Caco-2 (cell line): ENCODE measurements at regions not wholly inside any gene's neighbourhood (a gene's known extent, or its start where the extent isn't known, plus 50 kb on each side); places are given as distances from the start of the nearest gene placed in this dataset.

Experiments
- BruUV-seq: library from RNA; stranded (reverse); fragments of 400-500 nt; replicated peaks from 2 replicates; lab custom pipeline; 2021; lab: Mats Ljungman, UMichigan
- CTCF ChIA-PET: fragments of 300-600 bp; sonication (Branson Sonifier 250); formaldehyde crosslinking; loops from one replicate; lab custom pipeline; 2022; ENCODE audit warnings: antibody characterized with exemption; lab: Charles Lee
- POLR2A ChIA-PET: fragments of 300-600 bp; sonication (Branson Sonifier 250); formaldehyde crosslinking; loops from one replicate; lab custom pipeline; 2022; ENCODE audit warnings: antibody characterized with exemption; lab: Charles Lee
- DNase-seq, 2 experiments: peaks; one replicate each; pipeline versions ENCODE4 v3.0.0 to v3.0.0-alpha.2; 2020 to 2022
- H3K27me3 ChIP-seq: replicated peaks from 2 replicates; pipeline ENCODE4 v1.6.0; 2011; ENCODE audit warnings: low read length; ENCODE audit not compliant: control insufficient read depth, insufficient read depth
- H3K36me3 ChIP-seq: 2 replicates; pipeline ENCODE4 v1.5.1; 2011; ENCODE audit warnings: low read length; ENCODE audit not compliant: control insufficient read depth, insufficient read depth
- H3K4me1 ChIP-seq: fragments of 250-450 bp; sonication (Bioruptor Pico); 2 replicates; pipeline ENCODE4 v1.5.1; 2020; ENCODE audit warnings: mild to moderate bottlenecking
- H3K4me3 ChIP-seq: 2 replicates; pipeline ENCODE4 v1.5.1; 2011; ENCODE audit warnings: low read depth, mild to moderate bottlenecking, control low read depth, low read length
- H3K9me3 ChIP-seq: fragments of 250-450 bp; sonication (Bioruptor Pico); 2 replicates; pipeline ENCODE4 v1.5.1; 2020; ENCODE audit warnings: mild to moderate bottlenecking, moderate library complexity
- H3K27ac Mint-ChIP-seq: one replicate; pipeline ENCODE4 v1.8.0; 2022; ENCODE audit warnings: mixed read lengths; ENCODE audit not compliant: unreplicated experiment
- H3K27me3 Mint-ChIP-seq: one replicate; pipeline ENCODE4 v1.8.0; 2022; ENCODE audit warnings: mixed read lengths; ENCODE audit not compliant: insufficient read depth, unreplicated experiment
- H3K36me3 Mint-ChIP-seq: one replicate; pipeline ENCODE4 v1.8.0; 2022; ENCODE audit warnings: mild to moderate bottlenecking, mixed read lengths; ENCODE audit not compliant: insufficient read depth, unreplicated experiment
- H3K4me1 Mint-ChIP-seq: one replicate; pipeline ENCODE4 v1.8.0; 2022; ENCODE audit warnings: low read depth, mixed read lengths; ENCODE audit not compliant: unreplicated experiment
- H3K4me3 Mint-ChIP-seq: one replicate; pipeline ENCODE4 v1.8.0; 2022; ENCODE audit warnings: mild to moderate bottlenecking, moderate library complexity, mixed read lengths; ENCODE audit not compliant: unreplicated experiment
- H3K9me3 Mint-ChIP-seq: one replicate; pipeline ENCODE4 v1.8.0; 2022; ENCODE audit warnings: mixed read lengths; ENCODE audit not compliant: unreplicated experiment
- CTCF ChIP-seq, 2 experiments: fragments of 200-600 bp in 1 of 2; IDR thresholded peaks; 1 replicate in 1 of 2; 2 replicates in 1 of 2; pipeline versions ENCODE4 v1.5.1 to v1.8.0; 2011 to 2022; ENCODE audit warnings: antibody characterized with exemption in 1 of 2, control low read depth in 1 of 2, inconsistent platforms in 1 of 2, low read depth in 1 of 2, low read length in 1 of 2, mild to moderate bottlenecking in 1 of 2, moderate library complexity in 1 of 2; ENCODE audit not compliant: insufficient read depth in 1 of 2, severe bottlenecking in 1 of 2, unreplicated experiment in 1 of 2
- intact Hi-C: fragments of 100-400 bp; cut with micrococcal nuclease; formaldehyde crosslinking; loops from one replicate; pipeline ENCODE4 v1.10.0; 2022; ENCODE audit not compliant: unreplicated experiment

- H3K4me1 Mint-ChIP-seq = no peaks in the 10 kb centered on the region
- no peak overlapping the region for H3K4me3 Mint-ChIP-seq
- no peaks in the 10 kb centered on the region for H3K9me3 ChIP-seq
- no peaks in the 10 kb centered on the region for H3K36me3 ChIP-seq
- H3K9me3 Mint-ChIP-seq = no peaks in the 10 kb centered on the region
- intact Hi-C loops = no loop called here
- no peaks in the 10 kb centered on the region for H3K4me1 ChIP-seq
- BruUV-seq = no TSS peak
- CTCF ChIA-PET = no interaction called here
- H3K36me3 Mint-ChIP-seq = no peaks in the 10 kb centered on the region
- no peak for TF ChIP-seq CTCF (IDR thresholded peaks at IDR 0.05; ENCODE audit: insufficient read depth in 1 of 2, low read depth in 1 of 2, low read length in 1 of 2, severe bottlenecking in 1 of 2, unreplicated experiment in 1 of 2)
- no peaks in the 10 kb centered on the region for H3K27me3 ChIP-seq
- no peak overlapping the region for H3K4me3 ChIP-seq
- DNase-seq = no peak
- POLR2A ChIA-PET = no interaction called here
- H3K27ac Mint-ChIP-seq = no peak overlapping the region
- no peaks in the 10 kb centered on the region for H3K27me3 Mint-ChIP-seq
These were observed 145.6 kb upstream of the PCDH18 start for GRCh38 chr4:137677863-137678262.

- no peaks in the 10 kb centered on the region for H3K4me1 Mint-ChIP-seq
- no TSS peak for BruUV-seq
- DNase-seq = no peak
- H3K4me1 ChIP-seq = no peaks in the 10 kb centered on the region
- H3K27ac Mint-ChIP-seq = no peak overlapping the region
- intact Hi-C loops = no loop called here
- no peaks in the 10 kb centered on the region for H3K9me3 Mint-ChIP-seq
- no peak for TF ChIP-seq CTCF (IDR thresholded peaks at IDR 0.05; ENCODE audit: insufficient read depth in 1 of 2, low read depth in 1 of 2, low read length in 1 of 2, severe bottlenecking in 1 of 2, unreplicated experiment in 1 of 2)
- POLR2A ChIA-PET = no interaction called here
- no peaks in the 10 kb centered on the region for H3K27me3 Mint-ChIP-seq
- CTCF ChIA-PET = no interaction called here
- H3K9me3 ChIP-seq = no peaks in the 10 kb centered on the region
- H3K4me3 Mint-ChIP-seq = no peak overlapping the region
- H3K27me3 ChIP-seq = no peaks in the 10 kb centered on the region
- no peaks in the 10 kb centered on the region for H3K36me3 ChIP-seq
- no peaks in the 10 kb centered on the region for H3K36me3 Mint-ChIP-seq
- H3K4me3 ChIP-seq = no peak overlapping the region
These were observed 144.2 kb upstream of the PCDH18 start for GRCh38 chr4:137676357-137676998.

GRCh38 chr4:137674066-137674465, 141.8 kb upstream of the PCDH18 start:
- H3K9me3 ChIP-seq = no peaks in the 10 kb centered on the region
- Mint-ChIP-seq H3K36me3 (no peaks in the 10 kb centered on the region), H3K27me3 (no peaks in the 10 kb centered on the region), H3K4me3 (no peak overlapping the region), H3K4me1 (no peaks in the 10 kb centered on the region), H3K27ac (no peak overlapping the region), H3K9me3 (no peaks in the 10 kb centered on the region)
- no peaks in the 10 kb centered on the region for H3K4me1 ChIP-seq
- ChIA-PET CTCF (no interaction called here), POLR2A (no interaction called here)
- no peak overlapping the region for H3K4me3 ChIP-seq
- TF ChIP-seq CTCF (IDR thresholded peaks at IDR 0.05; ENCODE audit: insufficient read depth in 1 of 2, low read depth in 1 of 2, low read length in 1 of 2, severe bottlenecking in 1 of 2, unreplicated experiment in 1 of 2) = no peak
- H3K27me3 ChIP-seq = no peaks in the 10 kb centered on the region
- no TSS peak for BruUV-seq
- no peaks in the 10 kb centered on the region for H3K36me3 ChIP-seq
- intact Hi-C loops = no loop called here
- no peak for DNase-seq
